ENCODE measurements at regions not wholly inside any gene's neighbourhood (a gene's known extent, or its start where the extent isn't known, plus 50 kb on each side); places are given as distances from the start of the nearest gene placed in this dataset.

DNA sequence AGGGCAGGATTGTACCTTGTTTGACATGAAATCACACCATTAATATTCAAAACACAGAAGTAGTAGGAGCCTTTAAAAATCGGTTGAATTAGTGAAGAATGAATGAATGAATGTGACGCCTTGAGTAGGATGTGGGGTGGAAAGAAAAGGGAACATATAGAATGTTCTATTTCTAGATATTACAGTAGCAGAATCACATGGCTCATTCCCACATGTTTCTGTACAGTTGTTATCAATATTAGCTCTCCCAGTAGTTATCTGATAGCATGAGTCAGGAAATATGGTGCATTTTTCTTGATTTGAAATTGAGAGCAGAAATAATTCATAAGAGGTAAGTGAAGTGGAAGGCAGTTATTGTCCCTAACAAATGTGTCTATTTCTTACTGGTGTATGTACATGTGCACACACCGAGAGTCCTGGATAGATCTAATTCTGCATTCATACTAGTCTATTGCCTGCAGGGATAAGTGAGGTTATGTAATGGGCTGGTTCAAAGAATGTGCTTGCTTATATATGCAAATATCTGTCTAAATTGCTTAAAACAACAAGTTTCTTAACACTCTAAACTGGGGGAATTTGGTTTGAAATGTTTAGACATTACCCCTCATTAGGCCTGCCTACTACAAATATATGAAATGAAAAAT, 245.4 kb downstream of the EFCAB11 start:
- 0% methylated on average over 3 of the region's 3 CpGs for WGBS (ENCODE audit: insufficient coverage, low coverage, missing lambda C conversion rate)
- no peak overlapping the region for H2AFZ ChIP-seq (ENCODE audit: low read depth, low read length)
- H3K9me3 ChIP-seq (replicated peaks; ENCODE audit: control insufficient read depth, insufficient read depth, low read depth, low read length): no peaks in the 10 kb centered on the region
- no peaks in the 10 kb centered on the region for H3K79me2 ChIP-seq (ENCODE audit: control insufficient read depth, insufficient read depth, low read length)
- no peaks in the 10 kb centered on the region for H3K27me3 ChIP-seq (ENCODE audit: control insufficient read depth in 2 of 2, insufficient read depth in 2 of 2, low read length in 2 of 2)
- no peaks in the 10 kb centered on the region for H3K9me1 ChIP-seq (ENCODE audit: control insufficient read depth, insufficient read depth, low read length)
- in situ Hi-C loops (cut with MboI) (no loop called here), intact Hi-C loops (cut with micrococcal nuclease) (no loop called here)
- ChIA-PET CTCF (ENCODE audit: low intra/inter-chr PET ratio) (no interaction called here), POLR2A (no interaction called here)
- no peak overlapping the region for H3K4me3 ChIP-seq
- H3K4me1 ChIP-seq (replicated peaks in 1 of 2; ENCODE audit: control insufficient read depth in 2 of 2, insufficient read depth in 2 of 2, low read length in 2 of 2): no peaks in the 10 kb centered on the region
- H3K9ac ChIP-seq (ENCODE audit: insufficient read depth in 1 of 2, low read depth in 2 of 2, low read length in 2 of 2): no peak overlapping the region
- no peak for TF ChIP-seq ZNF274 (IDR thresholded peaks at IDR 0.05; ENCODE audit: borderline replicate concordance, low read depth, low read length)
- FAIRE-seq: no peak
- H3K36me3 ChIP-seq (ENCODE audit: control insufficient read depth, insufficient read depth, low read length): no peaks in the 10 kb centered on the region
- no peak overlapping the region for H3K27ac ChIP-seq (ENCODE audit: extremely low read depth, low read depth, low read length)
- no TSS peak for BruUV-seq (replicated peaks)
- ATAC-seq: no peak
- no peak overlapping the region for H3K4me2 ChIP-seq (ENCODE audit: insufficient read depth, low read length)
- H4K20me1 ChIP-seq (replicated peaks; ENCODE audit: control insufficient read depth, insufficient read depth, low read length): no peaks in the 10 kb centered on the region
- DNase-seq (ENCODE audit: extremely low read depth in 1 of 4, low spot score in 3 of 4): no peak

DNA sequence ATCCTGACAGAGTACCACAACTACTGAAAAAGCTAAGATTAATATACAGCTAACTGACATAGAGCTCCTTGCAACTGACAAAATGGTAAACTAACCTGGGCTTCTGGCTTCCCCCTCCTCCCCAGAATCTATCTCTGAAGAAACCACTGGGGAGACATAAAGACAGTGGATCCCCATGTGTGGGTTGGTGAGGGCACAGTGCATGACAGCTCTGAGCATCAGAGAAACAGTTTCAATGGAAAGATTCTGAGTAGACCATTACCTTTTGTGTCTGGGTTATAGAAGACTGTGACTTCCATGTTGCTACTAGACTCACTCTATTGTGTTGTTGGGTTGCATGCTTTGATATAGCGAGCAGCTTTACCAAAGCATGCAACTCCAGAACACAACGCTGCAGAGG, 247.4 kb downstream of the EFCAB11 start:
- Histone ChIP-seq H3K9me3 (replicated peaks; ENCODE audit: control insufficient read depth, insufficient read depth, low read depth, low read length) (no peaks in the 10 kb centered on the region), H2AFZ (ENCODE audit: low read depth, low read length) (no peak overlapping the region), H3K9ac (ENCODE audit: insufficient read depth in 1 of 2, low read depth in 2 of 2, low read length in 2 of 2) (no peak overlapping the region), H3K36me3 (ENCODE audit: control insufficient read depth, insufficient read depth, low read length) (no peaks in the 10 kb centered on the region), H3K9me1 (ENCODE audit: control insufficient read depth, insufficient read depth, low read length) (no peaks in the 10 kb centered on the region), H3K4me2 (ENCODE audit: insufficient read depth, low read length) (no peak overlapping the region), H4K20me1 (replicated peaks; ENCODE audit: control insufficient read depth, insufficient read depth, low read length) (no peaks in the 10 kb centered on the region), H3K27ac (ENCODE audit: extremely low read depth, low read depth, low read length) (no peak overlapping the region), H3K4me3 (no peak overlapping the region), H3K79me2 (ENCODE audit: control insufficient read depth, insufficient read depth, low read length) (no peaks in the 10 kb centered on the region), H3K27me3 (ENCODE audit: control insufficient read depth in 2 of 2, insufficient read depth in 2 of 2, low read length in 2 of 2) (no peaks in the 10 kb centered on the region), H3K4me1 (replicated peaks in 1 of 2; ENCODE audit: control insufficient read depth in 2 of 2, insufficient read depth in 2 of 2, low read length in 2 of 2) (no peaks in the 10 kb centered on the region)
- ATAC-seq (no peak), DNase-seq (ENCODE audit: extremely low read depth in 1 of 4, low spot score in 3 of 4) (no peak), FAIRE-seq (no peak)
- CTCF ChIA-PET (ENCODE audit: low intra/inter-chr PET ratio): no interaction called here
- no TSS peak for BruUV-seq (replicated peaks)
- POLR2A ChIA-PET: no interaction called here
- intact Hi-C loops (cut with micrococcal nuclease): no loop called here
- in situ Hi-C loops (cut with MboI): no loop called here
- 0% methylated on average over 2 of the region's 2 CpGs for WGBS (ENCODE audit: insufficient coverage, low coverage, missing lambda C conversion rate)
- TF ChIP-seq EZH2 (IDR thresholded peaks at IDR 0.05; ENCODE audit: borderline replicate concordance, low read depth, low read length) (no peak), TBL1XR1 (IDR thresholded peaks at IDR 0.05; ENCODE audit: low read length in 2 of 2) (no peak), MECOM (CRISPR knock-in tag; IDR thresholded peaks at IDR 0.05) (no peak), MTA2 (IDR thresholded peaks at IDR 0.05; ENCODE audit: low read depth) (no peak), NR2F6 (CRISPR knock-in tag; IDR thresholded peaks at IDR 0.05) (no peak), ZNF143 (CRISPR knock-in tag; IDR thresholded peaks at IDR 0.05) (no peak), MYBL2 (IDR thresholded peaks at IDR 0.05; ENCODE audit: low read depth) (no peak), MYBL2 (CRISPR knock-in tag; IDR thresholded peaks at IDR 0.05; ENCODE audit: borderline replicate concordance) (no peak), RNF2 (IDR thresholded peaks at IDR 0.05) (no peak), CHD4 (IDR thresholded peaks at IDR 0.05; ENCODE audit: insufficient read depth, insufficient replicate concordance, low read depth, low read length, poor library complexity, severe bottlenecking) (no peak), CCNT2 (IDR thresholded peaks at IDR 0.05; ENCODE audit: borderline replicate concordance, extremely low read depth, insufficient read length, low read depth, low read length) (no peak), FOXM1 (IDR thresholded peaks at IDR 0.05; ENCODE audit: low read depth) (no peak), FOXM1 (CRISPR knock-in tag; IDR thresholded peaks at IDR 0.05; ENCODE audit: low read depth) (no peak), SRSF3 (IDR thresholded peaks at IDR 0.05; ENCODE audit: insufficient read depth, low read length) (no peak)
- TF ChIP-seq, protein P1, sequence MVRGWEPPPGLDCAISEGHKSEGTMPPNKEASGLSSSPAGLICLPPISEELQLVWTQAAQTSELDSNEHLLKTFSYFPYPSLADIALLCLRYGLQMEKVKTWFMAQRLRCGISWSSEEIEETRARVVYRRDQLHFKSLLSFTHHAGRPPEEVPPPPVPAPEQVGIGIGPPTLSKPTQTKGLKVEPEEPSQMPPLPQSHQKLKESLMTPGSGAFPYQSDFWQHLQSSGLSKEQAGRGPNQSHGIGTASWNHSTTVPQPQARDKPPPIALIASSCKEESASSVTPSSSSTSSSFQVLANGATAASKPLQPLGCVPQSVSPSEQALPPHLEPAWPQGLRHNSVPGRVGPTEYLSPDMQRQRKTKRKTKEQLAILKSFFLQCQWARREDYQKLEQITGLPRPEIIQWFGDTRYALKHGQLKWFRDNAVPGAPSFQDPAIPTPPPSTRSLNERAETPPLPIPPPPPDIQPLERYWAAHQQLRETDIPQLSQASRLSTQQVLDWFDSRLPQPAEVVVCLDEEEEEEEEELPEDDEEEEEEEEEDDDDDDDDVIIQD (CRISPR knock-in tag; IDR thresholded peaks at IDR 0.05): no peak
